Progenitor cell of endocrine pancreas (in vitro differentiated cells): ENCODE measurements at regions not wholly inside any gene's neighbourhood (a gene's known extent, or its start where the extent isn't known, plus 50 kb on each side); places are given as distances from the start of the nearest gene placed in this dataset.

Experiments
- DNase-seq: peaks from one replicate; pipeline ENCODE4 v3.0.0; 2021; ENCODE audit warnings: low spot score; ENCODE audit not compliant: unreplicated experiment
- H3K27ac Mint-ChIP-seq: 2 replicates; pipeline ENCODE4 v1.8.0; 2021; ENCODE audit warnings: mild to moderate bottlenecking, moderate library complexity, mixed read lengths
- H3K27me3 Mint-ChIP-seq: 2 replicates; pipeline ENCODE4 v1.8.0; 2021; ENCODE audit warnings: mixed read lengths
- H3K36me3 Mint-ChIP-seq: 2 replicates; pipeline ENCODE4 v1.8.0; 2022; ENCODE audit warnings: mixed read lengths; ENCODE audit not compliant: insufficient read depth
- H3K4me1 Mint-ChIP-seq: 2 replicates; pipeline ENCODE4 v1.8.0; 2021; ENCODE audit warnings: low read depth, mixed read lengths
- H3K4me3 Mint-ChIP-seq: 2 replicates; pipeline ENCODE4 v1.8.0; 2021; ENCODE audit warnings: low read depth, mild to moderate bottlenecking, moderate library complexity, mixed read lengths
- H3K9me3 Mint-ChIP-seq: 2 replicates; pipeline ENCODE4 v1.8.0; 2021; ENCODE audit warnings: low read depth, mixed read lengths
- CTCF ChIP-seq: fragments of 200-600 bp; sonication (generic); IDR thresholded peaks from one replicate; pipeline ENCODE4 v1.5.0; 2021; ENCODE audit warnings: antibody characterized with exemption, mild to moderate bottlenecking; ENCODE audit not compliant: unreplicated experiment

GRCh38 chr6:19943042-19943441, 105.9 kb downstream of the ID4 start:
- Mint-ChIP-seq H3K4me1 (no peaks in the 10 kb centered on the region), H3K4me3 (no peak overlapping the region), H3K27me3 (no peaks in the 10 kb centered on the region), H3K27ac (no peak overlapping the region), H3K36me3 (no peaks in the 10 kb centered on the region), H3K9me3 (peaks cover 10% of the 10 kb centered on the region)
- TF ChIP-seq CTCF, result no peak
- DNase-seq, result no peak

- Mint-ChIP-seq H3K9me3 (peaks cover 29% of the 10 kb centered on the region), H3K4me3 (no peak overlapping the region), H3K27me3 (no peaks in the 10 kb centered on the region), H3K27ac (no peak overlapping the region), H3K36me3 (no peaks in the 10 kb centered on the region), H3K4me1 (no peaks in the 10 kb centered on the region)
- DNase-seq, result no peak
- no peak for TF ChIP-seq CTCF
Observed at GRCh38 chr6:19945843-19946358, 108.7 kb downstream of the ID4 start.

GRCh38 chr6:19949155-19949554, 112.0 kb downstream of the ID4 start:
- Mint-ChIP-seq H3K27me3 (no peaks in the 10 kb centered on the region), H3K9me3 (peaks cover 28% of the 10 kb centered on the region), H3K4me3 (no peak overlapping the region), H3K36me3 (no peaks in the 10 kb centered on the region), H3K27ac (no peak overlapping the region), H3K4me1 (no peaks in the 10 kb centered on the region)
- no peak for DNase-seq
- TF ChIP-seq CTCF, result no peak

GRCh38 chr6:19964115-19964514, 126.9 kb downstream of the ID4 start:
- peaks cover 14% of the 10 kb centered on the region for H3K4me1 Mint-ChIP-seq
- no peak overlapping the region for H3K27ac Mint-ChIP-seq
- H3K9me3 Mint-ChIP-seq, result peaks cover 4% of the 10 kb centered on the region
- H3K36me3 Mint-ChIP-seq, result no peaks in the 10 kb centered on the region
- H3K4me3 Mint-ChIP-seq, result no peak overlapping the region
- peaks cover 3% of the 10 kb centered on the region for H3K27me3 Mint-ChIP-seq
- no peak for TF ChIP-seq CTCF
- DNase-seq, result no peak

GRCh38 chr6:19968201-19968600, 131.0 kb downstream of the ID4 start:
- H3K27me3 Mint-ChIP-seq, result peaks cover 7% of the 10 kb centered on the region
- no peak overlapping the region for H3K27ac Mint-ChIP-seq
- DNase-seq, result no peak
- H3K4me3 Mint-ChIP-seq, result no peak overlapping the region
- H3K4me1 Mint-ChIP-seq, result no peaks in the 10 kb centered on the region
- H3K9me3 Mint-ChIP-seq, result no peaks in the 10 kb centered on the region
- H3K36me3 Mint-ChIP-seq, result no peaks in the 10 kb centered on the region
- TF ChIP-seq CTCF, result no peak
